HG02852 (cell line): ENCODE measurements at regions not wholly inside any gene's neighbourhood (a gene's known extent, or its start where the extent isn't known, plus 50 kb on each side); places are given as distances from the start of the nearest gene placed in this dataset.
"Not testable (repeated sequence)": the region's sequence is repeated elsewhere in the genome, so short reads cannot be mapped to it uniquely, and the experiment has no call there.

Experiments
- ATAC-seq: cut with Tn5 transposase; IDR thresholded peaks from one replicate; pipeline ENCODE4 v1.9.1; 2021; ENCODE audit warnings: mild to moderate bottlenecking, moderate library complexity; ENCODE audit not compliant: unreplicated experiment

GRCh38 chr18:60209042-60209441, 163.5 kb downstream of the MC4R start:
- ATAC-seq, result no peak

- ATAC-seq, result no peak
Measured at GRCh38 chr18:60202708-60203107, 169.9 kb downstream of the MC4R start.

- no peak for ATAC-seq
Measured at GRCh38 chr18:60200558-60200957, 172.0 kb downstream of the MC4R start.

- ATAC-seq, result no peak
Measured at GRCh38 chr18:60199505-60199904, 173.1 kb downstream of the MC4R start.

- no peak for ATAC-seq
Measured at GRCh38 chr18:60197671-60198462, 174.7 kb downstream of the MC4R start.

GRCh38 chr18:60196836-60197606, 175.6 kb downstream of the MC4R start:
- ATAC-seq, result no peak

GRCh38 chr18:60193780-60194179, 178.8 kb downstream of the MC4R start:
- ATAC-seq, result no peak

GRCh38 chr18:60191926-60192325, 180.6 kb downstream of the MC4R start:
- ATAC-seq, result no peak

GRCh38 chr18:60189856-60190255, 182.7 kb downstream of the MC4R start:
- no peak for ATAC-seq

GRCh38 chr18:60188958-60189357, 183.6 kb downstream of the MC4R start:
- no peak for ATAC-seq

GRCh38 chr18:60182223-60182622, 190.4 kb downstream of the MC4R start:
- ATAC-seq, result no peak

GRCh38 chr18:60180671-60181070, 191.9 kb downstream of the MC4R start:
- no peak for ATAC-seq

GRCh38 chr18:60178224-60178623, 194.4 kb downstream of the MC4R start:
- not testable (repeated sequence) for ATAC-seq

GRCh38 chr18:60176259-60176658, 196.3 kb downstream of the MC4R start:
- ATAC-seq, result no peak

GRCh38 chr18:60174832-60175231, 197.7 kb downstream of the MC4R start:
- ATAC-seq, result no peak

GRCh38 chr18:60172030-60172429, 200.5 kb downstream of the MC4R start:
- no peak for ATAC-seq

- no peak for ATAC-seq
Measured at GRCh38 chr18:60163622-60164021, 209.0 kb downstream of the MC4R start.

- no peak for ATAC-seq
Measured at GRCh38 chr18:60162388-60162787, 210.2 kb downstream of the MC4R start.

- ATAC-seq, result no peak
Measured at GRCh38 chr18:60157810-60158209, 214.8 kb downstream of the MC4R start.

- no peak for ATAC-seq
Measured at GRCh38 chr18:60153376-60153775, 219.2 kb downstream of the MC4R start.

GRCh38 chr18:60149316-60149715, 223.3 kb downstream of the MC4R start:
- ATAC-seq, result no peak

- no peak for ATAC-seq
Measured at GRCh38 chr18:60147323-60147722, 225.3 kb downstream of the MC4R start.
